ENCODE measurements at regions not wholly inside any gene's neighbourhood (a gene's known extent, or its start where the extent isn't known, plus 50 kb on each side); places are given as distances from the start of the nearest gene placed in this dataset.
A peak's percentile ranks its signal among the peaks of the same experiment; 100 is the strongest.
"Not testable (repeated sequence)": the region's sequence is repeated elsewhere in the genome, so short reads cannot be mapped to it uniquely, and the experiment has no call there.

- no peak for ATAC-seq
Measured at GRCh38 chr6:166803471-166803870, 152.9 kb downstream of the RNASET2 start.

- ATAC-seq, result no peak
Measured at GRCh38 chr6:166802401-166802800, 153.9 kb downstream of the RNASET2 start.

- ATAC-seq, result no peak
Measured at GRCh38 chr6:166800137-166800536, 156.2 kb downstream of the RNASET2 start.

DNA sequence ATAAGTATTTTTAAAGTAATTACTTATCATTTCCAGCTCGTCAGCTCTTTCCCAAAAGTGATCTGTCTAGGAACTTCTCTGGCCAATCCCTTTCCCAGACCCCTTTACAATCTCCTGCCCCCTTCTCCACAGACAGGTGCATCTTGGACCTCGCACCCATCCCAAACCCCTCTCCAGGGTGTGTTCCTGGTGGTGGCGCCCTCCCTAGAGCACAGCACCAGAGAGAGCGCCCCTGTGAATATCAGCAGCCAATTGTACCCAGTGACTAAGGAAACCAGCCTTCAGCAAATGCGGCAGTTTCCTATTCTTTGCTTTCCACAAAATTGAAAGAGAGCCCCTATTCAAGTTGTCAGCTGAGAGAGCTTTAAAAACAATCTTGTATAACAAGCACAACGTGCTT lies 157.7 kb downstream of the RNASET2 start:
- ATAC-seq, result no peak

GRCh38 chr6:166796610-166797009 lies 159.7 kb downstream of the RNASET2 start:
- ATAC-seq, result no peak

GRCh38 chr6:166795879-166796278 lies 160.5 kb downstream of the RNASET2 start:
- no peak for ATAC-seq

DNA sequence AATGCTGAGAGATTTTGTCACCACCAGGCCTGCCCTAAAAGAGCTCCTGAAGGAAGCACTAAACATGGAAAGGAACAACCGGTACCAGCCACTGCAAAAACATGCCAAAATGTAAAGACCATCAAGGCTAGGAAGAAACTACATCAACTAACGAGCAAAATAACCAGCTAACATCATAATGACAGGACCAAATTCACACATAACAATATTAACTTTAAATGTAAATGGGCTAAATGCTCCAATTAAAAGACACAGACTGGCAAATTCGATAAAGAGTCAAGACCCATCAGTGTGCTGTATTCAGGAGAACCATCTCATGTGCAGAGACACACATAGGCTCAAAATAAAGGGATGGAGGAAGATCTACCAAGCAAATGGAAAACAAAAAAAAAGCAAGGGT lies 163.8 kb upstream of the RPS6KA2 start:
- ATAC-seq, result not testable (repeated sequence)

DNA sequence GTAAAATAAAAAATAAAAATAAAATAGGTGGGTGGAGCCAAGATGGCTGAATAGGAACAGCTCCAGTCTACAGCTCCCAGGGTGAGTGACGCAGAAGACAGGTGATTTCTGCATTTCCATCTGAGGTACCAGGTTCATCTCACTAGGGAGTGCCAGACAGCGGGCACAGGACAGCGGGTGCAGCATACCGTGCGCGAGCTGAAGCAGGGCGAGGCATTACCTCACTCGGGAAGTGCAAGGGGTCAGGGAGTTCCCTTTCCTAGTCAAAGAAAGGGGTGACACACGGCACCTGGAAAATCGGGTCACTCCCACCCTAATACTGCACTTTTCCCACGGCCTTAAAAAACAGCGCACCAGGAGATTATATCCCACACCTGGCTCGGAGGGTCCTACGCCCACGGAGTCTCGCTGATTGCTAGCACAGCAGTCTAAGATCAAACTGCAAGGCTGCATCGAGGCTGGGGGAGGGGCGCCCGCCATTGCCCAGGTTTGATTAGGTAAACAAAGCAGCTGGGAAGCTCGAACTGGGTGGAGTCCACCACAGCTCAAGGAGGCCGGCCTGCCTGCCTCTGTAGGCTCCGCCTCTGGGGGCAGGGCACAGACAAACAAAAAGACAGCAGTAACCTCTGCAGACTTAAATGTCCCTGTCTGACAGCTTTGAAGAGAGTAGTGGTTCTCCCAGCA lies 161.9 kb upstream of the RPS6KA2 start:
- ATAC-seq, result not testable (repeated sequence)

DNA sequence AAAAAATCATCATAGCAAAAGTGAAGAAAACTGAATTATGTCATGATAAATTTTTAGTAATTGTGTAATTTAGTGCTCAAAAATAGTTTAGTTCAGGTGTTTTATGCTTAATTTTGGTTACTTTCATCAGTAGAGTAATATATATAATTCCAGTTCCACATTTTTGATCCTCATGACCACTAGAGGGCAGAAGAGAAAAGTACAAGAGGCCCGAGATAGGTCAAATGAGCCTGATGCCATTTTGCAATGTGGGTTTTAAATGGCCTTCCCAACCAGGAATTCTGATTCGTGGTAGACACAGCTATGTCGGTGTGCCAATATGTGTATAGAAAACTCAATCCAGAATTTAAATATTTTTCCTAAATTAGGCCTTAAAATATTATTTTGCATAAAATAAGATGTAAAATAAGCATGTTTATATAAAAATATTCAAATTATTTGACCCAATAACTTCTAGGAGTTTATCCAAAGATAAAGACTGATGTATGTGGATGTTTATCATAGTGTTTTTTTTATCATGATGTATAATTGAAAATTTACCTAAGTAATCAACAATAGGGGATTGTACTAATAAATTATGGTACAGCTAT lies 159.7 kb upstream of the RPS6KA2 start:
- peak; percentile 57 for ATAC-seq

- ATAC-seq, result no peak
Measured at GRCh38 chr6:166785131-166785530, 158.1 kb upstream of the RPS6KA2 start.

- no peak for ATAC-seq
Measured at GRCh38 chr6:166784691-166785090, 157.6 kb upstream of the RPS6KA2 start.

GRCh38 chr6:166782520-166782919 lies 155.5 kb upstream of the RPS6KA2 start:
- no peak for ATAC-seq

GRCh38 chr6:166781331-166781730 lies 154.3 kb upstream of the RPS6KA2 start:
- ATAC-seq, result no peak

DNA sequence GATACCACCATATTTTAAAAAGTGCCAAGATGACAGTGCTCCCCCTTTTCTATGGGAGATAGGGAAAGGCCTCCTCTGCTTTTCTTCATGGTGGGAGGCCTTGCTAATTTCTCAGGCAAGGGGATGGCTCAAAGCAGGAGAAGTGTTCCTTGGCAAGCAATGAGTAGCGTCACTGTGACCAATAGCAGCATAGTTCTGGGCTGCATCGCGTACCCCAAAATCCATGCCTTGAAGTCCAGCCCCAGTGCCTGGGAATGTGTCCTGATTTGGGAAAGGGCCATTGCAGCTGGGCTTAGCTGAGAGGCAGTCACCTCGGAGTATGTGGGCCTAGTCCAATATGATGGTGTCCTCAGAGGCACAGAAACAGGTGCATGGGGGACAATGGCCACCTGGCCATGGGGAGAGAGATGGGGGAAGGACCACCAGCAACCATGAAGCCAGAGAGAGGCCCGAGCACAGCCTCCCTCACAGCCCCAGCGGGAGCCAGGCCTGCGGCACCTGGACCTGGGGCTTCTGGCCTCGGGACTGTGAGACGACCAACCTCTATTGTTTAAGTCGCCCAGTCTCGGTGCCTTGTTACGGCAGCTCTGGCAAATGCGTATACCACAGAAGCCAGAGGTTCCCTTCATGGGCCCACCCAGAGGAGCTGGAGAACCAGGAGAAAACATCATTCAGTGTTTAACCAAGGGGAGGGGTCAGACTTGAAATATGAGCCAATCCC lies 153.1 kb upstream of the RPS6KA2 start:
- ATAC-seq, result no peak

GRCh38 chr6:166779381-166779780 lies 152.3 kb upstream of the RPS6KA2 start:
- ATAC-seq, result no peak

DNA sequence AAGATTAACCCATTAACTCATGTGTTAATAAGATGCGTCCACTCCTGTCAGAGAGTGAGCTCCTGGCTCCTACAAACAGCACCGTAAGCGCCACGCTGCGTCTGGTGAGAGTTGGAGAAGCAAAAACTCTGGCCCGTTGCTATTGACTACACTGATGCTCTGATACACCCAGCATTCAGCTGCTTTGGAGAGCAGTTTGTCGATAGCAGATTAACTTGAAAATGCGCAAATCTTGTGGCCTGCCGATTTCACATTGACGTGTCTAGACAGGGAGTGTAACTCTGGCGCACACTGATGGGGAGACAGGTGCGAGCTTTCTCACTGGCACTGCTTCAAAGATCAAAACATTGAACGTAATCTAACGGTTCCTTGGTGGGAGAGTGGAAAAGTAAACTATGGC lies 151.7 kb upstream of the RPS6KA2 start:
- ATAC-seq, result no peak

GRCh38 chr6:166778046-166778445 lies 151.0 kb upstream of the RPS6KA2 start:
- no peak for ATAC-seq

DNA sequence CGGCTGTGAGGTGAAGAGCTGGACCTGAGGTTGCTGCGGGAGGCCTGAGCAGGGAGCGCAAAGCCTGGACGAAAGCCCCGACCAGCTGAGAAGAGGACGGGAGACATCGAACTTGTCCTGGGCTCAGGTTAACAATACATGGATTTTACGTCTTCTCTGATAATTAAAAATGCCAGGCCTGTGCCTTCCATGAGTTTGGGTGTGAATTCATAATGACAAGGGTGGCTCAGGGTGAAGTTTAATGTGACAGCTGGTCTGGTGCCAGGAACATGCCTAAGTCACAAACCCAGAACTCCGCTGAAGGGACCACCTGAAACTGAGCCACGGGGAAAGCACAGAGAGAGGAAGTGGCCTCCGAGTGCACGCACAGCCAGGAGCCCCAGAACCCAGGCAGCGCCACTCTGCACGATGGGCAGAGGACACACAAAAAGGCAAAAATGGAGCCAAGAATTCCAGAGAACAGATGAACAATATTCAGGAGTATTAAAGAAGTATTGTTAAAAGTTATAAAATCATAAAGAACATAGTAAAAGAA lies 150.1 kb upstream of the RPS6KA2 start:
- ATAC-seq, result no peak

- ATAC-seq, result no peak
Measured at GRCh38 chr6:166776571-166776970, 149.5 kb upstream of the RPS6KA2 start.

DNA sequence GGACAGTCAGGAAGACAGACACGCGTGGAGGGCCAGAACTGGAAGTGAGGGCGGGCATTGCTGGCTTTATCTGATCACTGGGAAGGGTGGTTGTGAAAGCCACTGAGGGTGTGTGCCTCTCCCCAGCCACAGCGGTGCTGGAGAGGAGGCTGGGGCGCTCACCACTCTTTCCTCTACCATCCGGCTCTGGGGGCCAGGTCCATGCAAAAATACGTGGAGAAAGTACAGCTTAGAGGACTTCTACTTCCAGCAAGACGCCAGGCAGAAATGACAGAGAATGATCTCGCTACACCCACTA lies 148.8 kb upstream of the RPS6KA2 start:
- no peak for ATAC-seq

GRCh38 chr6:166775180-166775922 lies 148.3 kb upstream of the RPS6KA2 start:
- peak; percentile 77 for ATAC-seq

GRCh38 chr6:166774770-166775169 lies 147.7 kb upstream of the RPS6KA2 start:
- no peak for ATAC-seq

DNA sequence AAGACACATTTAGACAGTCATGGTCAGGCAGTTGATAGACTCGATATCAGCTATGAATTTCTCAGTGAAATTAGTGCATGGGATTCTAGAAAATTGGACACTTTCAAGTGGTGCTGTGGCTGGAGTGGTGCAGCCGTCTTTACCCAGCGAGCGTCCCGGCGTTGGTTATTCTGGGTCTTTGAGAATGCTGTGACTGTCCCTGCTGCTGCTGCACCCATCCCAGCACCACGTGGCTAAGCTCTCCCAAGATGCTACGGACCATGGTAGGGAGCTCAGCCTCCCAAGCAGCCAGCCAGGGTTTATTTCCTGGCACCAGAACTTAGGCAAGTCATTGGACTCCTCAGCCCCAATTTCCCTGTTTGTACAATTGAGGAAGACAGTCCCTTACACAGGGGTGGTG lies 147.2 kb upstream of the RPS6KA2 start:
- ATAC-seq, result no peak

All from esophagus mucosa (tissue), 1 donor.